AML-193 (cell line): ENCODE measurements at regions not wholly inside any gene's neighbourhood (a gene's known extent, or its start where the extent isn't known, plus 50 kb on each side); places are given as distances from the start of the nearest gene placed in this dataset.
A peak's percentile ranks its signal among the peaks of the same experiment; 100 is the strongest.
"Not testable (repeated sequence)": the region's sequence is repeated elsewhere in the genome, so short reads cannot be mapped to it uniquely, and the experiment has no call there.

Experiments used
- DNase-seq, 2 experiments: peaks; one replicate each; lab custom pipeline; 2025; lab: John Stamatoyannopoulos, UW

DNA sequence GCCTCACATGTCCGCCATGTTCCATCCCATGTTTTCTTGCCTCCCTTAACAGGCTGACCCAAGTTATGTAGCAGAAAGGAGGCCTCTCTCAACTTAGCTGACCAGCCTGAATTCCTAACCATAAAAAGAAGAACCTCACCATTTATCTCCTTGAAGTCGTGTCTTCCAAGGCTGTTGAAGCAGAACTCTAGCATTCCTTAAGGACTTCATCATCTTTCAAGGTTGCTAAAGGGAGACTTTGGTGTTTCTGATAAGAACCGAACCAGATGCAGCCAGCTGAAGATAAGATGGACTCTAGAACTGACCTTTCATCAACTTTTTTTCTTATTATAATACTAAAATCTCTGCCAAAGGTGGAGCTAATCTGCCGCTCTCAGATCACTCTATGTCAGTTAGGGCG, 571.7 kb upstream of the SLC35B3 start:
- DNase-seq, result no peak

DNA sequence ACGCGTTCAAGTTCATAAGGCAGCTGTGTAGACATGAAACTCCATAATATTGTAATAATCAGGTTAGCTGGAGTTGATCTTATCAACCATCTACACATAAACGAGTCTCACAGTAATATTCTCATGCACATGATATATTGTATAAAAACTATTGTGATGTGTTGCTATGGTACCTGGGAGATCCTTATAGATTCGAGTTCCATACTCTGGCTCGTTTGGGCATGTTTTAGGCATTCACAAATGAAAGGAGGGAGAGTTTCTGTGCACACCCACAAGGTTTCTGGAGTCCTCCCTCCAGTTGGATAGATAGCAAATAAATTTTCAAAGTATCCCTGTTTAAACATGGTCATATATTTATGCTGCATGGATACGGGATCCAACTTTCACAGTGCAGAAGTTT, 567.5 kb upstream of the SLC35B3 start:
- no peak for DNase-seq

DNA sequence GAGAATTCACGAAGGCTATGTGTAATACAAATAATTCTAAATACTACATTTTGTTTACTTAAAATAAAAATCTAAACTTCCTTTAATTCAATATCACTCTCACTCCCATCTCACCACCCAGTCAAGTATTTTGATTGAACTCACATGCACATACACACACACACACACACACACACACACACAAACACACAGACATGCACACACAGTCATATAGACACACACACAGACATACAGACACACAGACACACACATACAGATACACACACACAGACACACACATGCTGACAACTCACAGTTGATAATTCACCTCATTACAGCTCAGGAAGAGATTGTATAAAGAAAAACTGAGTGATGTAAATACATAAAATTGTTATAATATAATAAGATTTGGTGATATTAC, 559.8 kb upstream of the SLC35B3 start:
- no peak for DNase-seq

DNA sequence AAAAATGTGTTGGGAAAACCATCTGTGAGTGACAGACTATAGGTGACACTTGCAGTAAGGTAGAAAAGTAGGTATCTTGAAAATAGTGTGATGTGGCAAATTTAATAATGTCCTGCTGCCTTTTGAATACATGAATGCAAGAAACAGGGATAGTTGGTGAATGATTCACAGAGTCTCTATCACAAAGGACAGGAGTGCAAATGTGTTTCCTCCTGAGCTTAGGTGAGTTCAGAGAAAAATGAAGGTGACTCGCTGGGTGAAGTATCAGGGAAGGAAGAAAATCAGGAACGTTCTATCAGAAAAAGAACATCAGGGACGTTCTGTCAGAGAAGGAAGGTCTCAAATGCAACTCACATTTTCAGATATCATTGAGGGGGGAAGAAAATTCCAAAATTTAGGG, 557.8 kb upstream of the SLC35B3 start:
- DNase-seq, result no peak

DNA sequence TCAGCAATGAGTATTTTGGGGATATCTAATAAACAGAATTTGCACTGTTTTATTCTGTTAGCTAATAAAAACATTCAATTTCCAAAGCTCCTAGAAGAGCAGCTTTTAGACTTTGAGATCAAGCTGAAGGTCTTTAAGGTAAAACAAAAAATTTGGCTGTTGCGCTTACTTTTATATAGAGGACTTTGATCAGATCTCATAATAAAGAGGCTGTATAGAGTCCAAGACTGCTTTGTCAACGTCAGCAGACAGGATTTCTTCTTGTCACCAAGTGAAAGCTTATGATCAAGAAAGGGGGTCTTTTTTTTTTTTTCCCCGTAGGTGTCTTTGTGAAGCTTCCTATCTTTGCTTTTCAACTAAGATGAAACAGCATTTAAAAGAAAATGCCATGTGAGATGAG, 556.5 kb upstream of the SLC35B3 start:
- DNase-seq, result no peak

DNA sequence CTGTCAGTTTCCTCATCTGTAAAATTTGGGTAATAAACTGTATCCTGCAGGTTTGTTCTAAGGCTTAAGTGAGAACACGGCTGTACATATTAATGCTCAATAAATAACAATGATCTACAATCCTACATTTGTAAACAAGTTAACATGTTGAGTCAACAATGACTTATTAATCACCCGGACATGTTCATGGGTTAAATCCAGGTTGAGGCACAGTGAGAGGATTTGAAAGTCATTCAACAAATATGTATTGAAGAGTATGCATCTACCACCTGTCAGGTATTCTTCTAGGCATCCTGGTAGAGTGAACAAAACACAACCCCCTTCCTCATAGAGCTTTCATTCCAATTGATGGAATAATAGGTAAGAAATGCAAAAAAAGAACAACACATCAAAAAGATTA, 554.7 kb upstream of the SLC35B3 start:
- DNase-seq, result no peak

DNA sequence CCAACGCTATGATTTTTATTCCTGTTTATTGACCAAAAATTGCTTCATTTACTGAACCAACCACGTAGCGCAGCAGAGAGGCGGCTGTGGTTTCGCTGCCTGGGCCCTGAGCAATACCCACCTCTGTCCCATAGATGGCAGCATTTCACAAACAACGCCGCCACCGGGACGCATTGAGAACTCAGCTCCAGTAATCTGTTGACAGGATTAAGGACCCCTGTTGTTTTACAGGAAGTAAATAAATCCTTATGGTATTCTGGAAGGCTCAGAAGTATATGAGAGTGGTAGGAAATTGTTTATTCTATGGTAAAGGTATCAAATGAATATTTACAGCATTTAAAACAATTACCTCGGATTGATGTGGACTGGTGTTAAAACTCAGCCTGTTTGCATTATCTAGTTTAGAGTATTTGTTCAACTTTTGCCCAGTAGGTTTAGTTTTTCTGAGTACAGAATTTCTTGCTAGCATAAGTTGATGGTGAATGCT, 547.9 kb upstream of the SLC35B3 start:
- DNase-seq, result peak; percentile 42 to 51

DNA sequence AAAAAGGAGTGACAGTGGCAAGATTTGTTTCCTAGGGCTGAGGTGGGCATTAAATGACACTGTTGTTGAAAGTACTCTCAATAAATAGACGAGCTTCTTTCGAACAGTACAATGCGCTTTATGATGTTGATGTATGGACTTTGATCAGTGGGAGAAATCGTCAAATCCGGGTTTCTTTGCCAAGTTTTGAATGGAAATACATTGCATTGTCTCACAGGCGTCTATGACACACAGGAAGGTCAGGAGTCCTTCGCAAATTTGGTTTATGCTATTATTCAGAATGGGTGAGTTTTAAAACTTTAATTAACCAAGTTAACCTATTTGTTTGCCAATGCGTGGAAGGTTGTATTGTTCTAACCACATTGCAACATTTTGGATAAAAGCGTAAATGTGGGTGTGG, 547.3 kb upstream of the SLC35B3 start:
- no peak for DNase-seq

DNA sequence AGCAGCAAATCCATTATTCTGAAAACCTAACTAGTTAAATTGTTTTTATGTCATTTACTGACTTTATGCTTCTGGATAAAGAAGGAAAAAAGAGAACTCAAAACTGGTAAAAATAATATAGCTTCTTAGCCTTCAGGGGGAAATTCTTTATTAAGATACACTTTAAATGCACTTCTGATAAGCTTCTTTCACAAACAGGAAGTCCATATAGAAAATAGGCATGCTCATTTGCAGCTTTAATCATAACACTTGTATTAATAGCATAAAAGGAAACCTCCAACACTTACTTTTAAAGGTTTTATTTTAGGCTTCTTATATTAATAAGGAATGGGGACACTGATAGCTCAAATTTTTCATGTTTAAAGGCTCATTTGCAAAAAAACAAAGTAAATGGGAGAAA, 538.0 kb upstream of the SLC35B3 start:
- DNase-seq, result no peak

DNA sequence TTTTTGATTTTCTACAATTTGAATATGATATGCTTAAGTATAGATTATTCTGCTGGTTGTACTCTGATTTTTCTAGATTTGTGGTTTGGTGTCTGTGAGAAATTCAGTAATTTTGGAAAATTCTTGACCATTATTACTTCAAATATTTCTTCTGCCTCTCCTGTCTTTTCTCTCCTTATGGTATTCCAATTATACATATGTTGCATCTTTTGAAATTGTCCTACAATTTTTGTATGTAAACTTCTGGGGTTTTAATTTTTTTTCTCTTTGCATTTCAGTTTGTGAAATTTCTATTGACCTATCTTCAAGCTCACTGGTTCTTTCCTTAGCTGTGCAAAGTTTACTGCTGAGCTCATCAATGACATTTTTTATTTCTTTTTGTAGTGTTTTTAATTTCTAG, 534.4 kb upstream of the SLC35B3 start:
- no peak for DNase-seq

DNA sequence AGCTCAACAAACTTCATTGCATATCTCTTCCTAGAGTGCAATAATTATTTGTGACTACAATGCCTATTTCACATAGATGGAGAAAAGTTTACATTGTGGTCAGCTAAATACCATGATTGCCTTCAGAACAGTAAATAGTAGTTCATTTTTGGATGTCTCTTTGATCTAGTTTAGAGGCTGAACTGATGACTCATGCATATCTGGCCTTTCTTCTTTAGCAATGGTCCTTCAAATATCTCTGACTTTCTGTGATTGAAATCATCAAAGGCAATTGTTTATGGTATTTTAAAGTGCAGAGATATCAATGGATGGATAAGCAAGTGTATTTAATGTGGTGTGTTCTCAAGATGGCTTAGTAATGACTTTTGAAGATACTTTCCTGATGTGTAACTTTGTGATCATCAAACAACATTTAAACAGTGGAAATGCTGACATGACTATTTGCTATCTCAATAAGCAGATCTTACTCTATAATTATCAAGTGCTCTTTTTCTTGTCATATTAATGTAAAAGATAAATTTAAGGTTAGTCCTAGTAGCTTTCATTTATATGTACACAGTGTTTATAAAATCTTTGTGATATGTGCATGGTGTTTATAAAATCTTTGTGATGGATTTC, 523.7 kb upstream of the SLC35B3 start:
- no peak for DNase-seq

DNA sequence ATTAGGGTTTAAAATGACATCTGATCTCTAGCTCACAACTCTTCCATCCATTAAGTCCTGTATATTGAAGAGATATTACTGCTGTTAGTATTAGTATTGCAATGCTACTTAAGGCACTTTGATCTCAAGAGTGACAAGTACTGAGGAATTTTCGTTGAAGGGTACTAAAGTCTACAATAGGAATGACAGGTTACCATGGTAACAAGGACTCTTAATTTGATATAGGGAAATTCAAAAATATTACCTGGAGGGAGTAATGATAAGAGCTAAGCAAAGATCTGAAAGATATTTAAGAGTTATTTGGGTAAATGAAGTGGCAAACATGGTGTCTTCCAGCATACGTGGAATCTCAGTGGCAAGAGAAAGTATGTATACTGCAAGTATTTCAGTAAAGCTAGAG, 518.0 kb upstream of the SLC35B3 start:
- no peak for DNase-seq

DNA sequence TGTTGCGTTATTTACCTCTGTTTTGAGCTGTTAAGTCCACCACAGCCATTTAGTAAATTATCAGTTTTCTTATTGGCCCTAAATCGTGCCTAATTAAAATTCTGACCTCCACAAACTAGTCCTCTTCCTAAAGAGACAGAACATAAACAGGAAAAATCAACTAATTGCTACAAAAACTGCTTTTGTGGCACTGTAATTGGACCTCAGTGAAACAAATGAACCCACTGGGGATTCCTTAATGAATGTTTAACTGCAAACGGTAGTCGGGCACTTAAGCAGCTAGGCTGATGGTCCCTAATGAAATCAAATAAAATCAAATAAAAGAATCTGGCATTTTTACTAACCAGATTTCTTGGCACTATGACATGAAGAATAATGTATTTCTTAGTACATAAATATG, 513.4 kb upstream of the SLC35B3 start:
- no peak for DNase-seq

DNA sequence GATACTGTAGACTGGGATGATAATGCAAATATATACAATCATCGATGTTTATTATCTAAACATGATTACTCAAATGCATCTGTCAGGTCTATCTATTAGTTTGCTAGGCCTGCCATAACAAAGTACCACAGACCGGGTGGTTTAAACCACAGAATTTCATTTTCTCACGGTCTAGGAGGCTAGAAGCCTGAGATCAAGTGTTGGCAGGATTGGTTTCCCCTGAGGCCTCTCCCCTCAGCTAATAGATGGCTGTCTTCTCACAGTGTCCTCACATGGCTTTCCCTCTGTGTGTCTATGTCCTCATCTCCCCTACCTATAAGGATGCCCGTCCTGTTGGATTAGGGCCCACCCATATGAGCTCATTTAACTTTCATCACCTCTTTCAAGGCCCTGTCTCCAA, 512.6 kb upstream of the SLC35B3 start:
- no peak for DNase-seq

DNA sequence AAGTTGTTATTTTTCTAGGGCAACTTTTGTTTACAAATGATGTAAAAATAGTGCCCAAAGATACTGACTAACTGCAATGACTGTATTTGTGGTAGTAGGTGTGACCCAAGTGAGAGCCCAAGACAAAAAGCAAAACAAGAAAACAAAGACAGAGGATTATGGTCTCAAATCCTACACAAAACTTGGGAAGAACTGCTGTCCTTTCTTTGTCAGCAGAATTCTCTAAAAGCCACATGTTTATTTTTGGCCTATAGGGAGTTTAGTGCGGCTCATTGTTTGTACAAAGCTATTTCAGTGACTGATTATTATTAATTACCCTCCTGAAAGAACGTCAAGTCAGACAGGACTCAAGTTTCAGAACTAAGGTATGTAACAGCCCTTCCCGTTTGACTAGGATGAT, 509.2 kb upstream of the SLC35B3 start:
- DNase-seq, result no peak

DNA sequence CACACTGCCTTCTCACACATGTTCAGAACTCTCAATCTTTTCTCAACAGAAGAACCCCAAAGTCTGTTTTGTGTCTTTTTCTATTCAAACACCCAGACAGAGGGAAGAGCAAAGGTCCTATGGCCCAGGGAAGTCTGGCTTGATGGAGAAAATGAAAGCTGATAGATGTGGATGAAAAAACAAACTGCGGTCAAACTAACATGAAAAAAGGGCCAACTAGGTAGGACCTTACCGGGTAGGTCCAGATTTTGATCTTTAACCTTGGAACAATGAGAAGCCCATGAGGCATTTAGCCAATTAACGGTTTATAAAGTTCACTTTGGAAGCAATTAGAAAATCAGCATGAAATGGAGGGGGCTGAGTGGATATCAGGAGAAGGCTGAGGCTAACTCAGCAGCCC, 507.7 kb upstream of the SLC35B3 start:
- DNase-seq, result no peak

DNA sequence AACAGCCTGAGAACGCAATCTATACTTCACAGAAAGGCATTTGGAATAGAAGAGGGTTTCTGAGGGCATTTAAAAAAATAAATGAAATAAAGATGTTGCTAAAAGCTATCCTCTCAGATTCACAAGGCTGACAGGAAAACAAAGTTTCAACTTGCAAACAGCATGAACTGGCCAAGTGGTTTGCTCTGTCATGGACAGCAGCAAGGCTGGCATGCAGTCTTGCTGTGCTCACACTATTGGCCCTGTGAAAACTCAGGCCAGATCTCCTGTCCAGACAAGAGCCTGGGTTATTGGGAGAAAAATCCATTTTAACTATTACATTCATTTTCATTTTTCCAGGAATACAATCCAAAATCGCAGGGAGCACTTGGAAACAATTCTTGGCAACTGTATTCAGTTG, 506.2 kb upstream of the SLC35B3 start:
- no peak for DNase-seq

DNA sequence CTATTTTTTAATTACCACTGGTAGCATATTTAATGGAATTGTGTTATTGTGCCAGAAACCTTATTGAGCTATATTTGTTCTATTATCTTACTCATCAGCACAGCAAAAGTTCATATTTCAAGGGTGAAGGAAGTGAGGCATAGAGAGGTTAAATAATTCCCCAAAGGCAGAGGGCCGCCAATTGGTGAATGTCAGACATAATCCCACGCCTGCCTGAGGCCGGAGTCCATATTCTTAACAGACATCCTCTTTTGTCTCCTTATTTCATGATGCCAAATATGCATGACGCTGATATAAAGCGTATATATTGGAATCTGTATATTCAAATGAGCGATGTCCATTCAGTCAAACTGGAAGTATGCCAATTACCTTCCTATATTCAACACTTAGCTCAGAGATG, 505.0 kb upstream of the SLC35B3 start:
- no peak for DNase-seq

DNA sequence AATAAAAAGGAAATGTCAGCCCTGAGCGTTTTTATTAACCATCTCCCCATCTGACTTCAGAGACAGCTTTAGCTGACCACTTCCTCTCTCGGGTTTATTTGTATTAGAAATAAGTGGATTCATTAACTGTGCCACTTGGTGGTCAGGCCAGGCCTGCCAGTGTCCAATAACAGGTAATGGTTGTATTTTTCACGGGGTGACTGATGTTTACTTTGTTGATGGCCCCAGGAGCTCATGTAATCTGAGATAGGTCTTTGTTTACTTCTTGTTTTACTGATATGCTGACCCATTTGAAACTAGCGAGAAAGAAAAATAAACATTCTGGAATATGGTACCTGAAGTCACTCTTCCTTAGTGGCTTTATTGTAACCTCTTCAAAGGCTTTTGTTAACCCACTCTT, 504.3 kb upstream of the SLC35B3 start:
- DNase-seq, result no peak

DNA sequence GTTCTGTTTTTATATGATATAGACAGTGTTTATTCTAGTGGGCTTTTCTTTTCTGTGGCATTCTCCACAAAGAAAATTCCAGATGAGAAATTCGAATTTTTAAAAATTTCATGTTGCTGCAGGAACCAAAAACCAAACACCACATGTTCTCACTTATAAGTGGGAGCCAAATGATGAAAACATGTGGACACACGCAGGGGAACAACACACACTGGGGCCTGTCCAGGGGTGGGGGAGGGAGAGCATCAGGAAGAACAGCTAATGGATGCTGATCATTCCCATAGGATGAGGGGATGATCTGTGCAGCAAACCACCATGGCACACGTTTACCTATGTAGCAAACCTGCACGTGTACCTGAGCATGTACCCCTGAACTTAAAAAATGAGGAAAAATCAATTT, 499.0 kb upstream of the SLC35B3 start:
- no peak for DNase-seq

DNA sequence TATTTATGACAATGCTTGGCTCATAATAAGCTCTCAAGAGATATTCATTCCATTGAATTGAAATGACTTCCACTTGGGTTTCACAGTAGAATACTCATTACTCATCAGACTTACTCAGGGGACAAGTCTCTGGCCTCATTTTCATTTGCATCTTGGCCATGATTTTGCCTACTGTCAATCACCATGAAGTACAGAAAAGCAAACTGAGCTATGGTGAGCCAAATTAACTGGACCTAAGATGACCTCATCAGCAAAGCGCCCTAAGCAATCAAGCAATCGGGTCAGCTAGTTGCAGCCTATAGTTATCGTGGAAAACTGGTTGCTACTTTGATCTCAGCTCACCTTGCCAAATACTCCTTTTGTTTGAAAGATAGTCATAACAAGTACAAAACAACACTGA, 494.7 kb upstream of the SLC35B3 start:
- DNase-seq, result no peak

DNA sequence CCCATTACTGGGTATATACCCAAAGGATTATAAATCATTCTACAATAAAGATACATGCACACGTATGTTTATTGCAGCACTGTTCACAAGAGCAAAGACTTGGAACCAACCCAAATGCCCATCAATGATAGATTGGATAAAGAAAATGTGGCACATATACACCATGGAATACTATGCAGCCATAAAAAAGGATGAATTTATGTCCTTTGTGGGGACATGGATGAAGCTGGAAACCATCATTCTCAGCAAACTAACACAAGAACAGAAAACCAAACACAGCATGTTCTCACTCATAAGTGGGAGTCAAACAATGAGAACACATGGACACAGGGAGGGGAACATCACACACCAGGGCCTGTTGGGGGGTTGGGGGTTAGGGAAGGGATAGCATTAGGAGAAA, 484.9 kb upstream of the SLC35B3 start:
- not testable (repeated sequence) for DNase-seq

DNA sequence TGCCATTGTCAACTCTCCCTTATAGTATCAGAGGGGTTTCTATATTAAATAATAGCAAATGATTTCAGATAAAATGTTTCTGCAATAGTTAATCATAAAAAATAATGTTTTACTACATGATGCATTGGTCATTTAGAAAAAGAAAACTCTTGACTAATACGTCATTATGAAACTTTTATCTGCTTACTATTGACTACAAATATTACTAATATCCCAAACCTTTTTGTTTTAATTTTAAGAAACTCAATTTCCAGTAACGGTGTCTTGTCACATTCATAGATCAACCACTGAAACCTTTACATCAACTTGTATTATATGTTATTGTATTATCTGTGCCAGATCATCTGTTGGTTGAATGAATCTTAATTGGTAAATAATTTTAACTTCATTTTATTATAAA, 482.9 kb upstream of the SLC35B3 start:
- DNase-seq, result no peak

DNA sequence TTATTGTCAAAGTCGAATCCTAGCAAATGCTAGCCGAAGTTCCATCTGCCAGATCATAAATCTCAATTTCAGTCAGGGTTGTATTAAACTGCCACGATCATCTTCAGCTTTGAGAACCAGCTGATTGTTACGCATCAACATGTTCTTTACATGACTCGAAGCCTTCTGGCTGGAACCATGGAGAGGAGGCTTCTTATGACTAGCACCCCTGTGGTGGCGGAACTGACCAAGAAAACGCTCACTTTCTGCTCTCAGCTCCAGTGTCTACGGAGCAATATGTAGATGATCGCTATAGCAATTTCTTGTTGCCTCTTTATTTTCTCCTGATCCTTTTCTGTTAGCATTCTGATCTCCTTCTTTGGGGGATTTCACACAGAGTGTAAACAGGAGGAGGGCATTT, 479.4 kb upstream of the SLC35B3 start:
- DNase-seq, result no peak

DNA sequence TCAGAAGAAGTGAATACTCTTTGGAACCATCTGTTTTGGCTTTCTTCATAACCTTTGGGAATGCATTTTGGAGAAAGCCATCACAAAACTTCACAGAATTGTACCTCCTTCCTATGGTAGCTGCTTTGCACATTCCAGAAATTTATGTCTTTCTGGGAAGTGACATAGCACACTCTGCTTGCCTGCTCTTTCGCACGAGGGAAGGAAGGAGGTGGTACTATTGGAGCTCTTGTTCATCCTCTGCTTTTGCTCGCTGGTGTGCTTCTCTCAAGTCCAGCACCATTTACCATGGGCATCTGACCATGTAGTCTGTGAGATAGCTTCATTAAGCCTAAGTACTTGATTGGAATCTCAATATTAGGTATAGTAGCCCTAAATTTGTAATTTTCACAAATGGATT, 473.3 kb upstream of the SLC35B3 start:
- DNase-seq, result no peak
